HG03378 (cell line): ENCODE measurements at regions not wholly inside any gene's neighbourhood (a gene's known extent, or its start where the extent isn't known, plus 50 kb on each side); places are given as distances from the start of the nearest gene placed in this dataset.

Experiments used
- ATAC-seq: cut with Tn5 transposase; IDR thresholded peaks from one replicate; pipeline ENCODE4 v1.9.1; 2021; ENCODE audit warnings: mild to moderate bottlenecking, moderate library complexity; ENCODE audit not compliant: unreplicated experiment

- ATAC-seq = no peak
These were observed 132.9 kb downstream of the BAMBI start for GRCh38 chr10:28810057-28810870.

DNA sequence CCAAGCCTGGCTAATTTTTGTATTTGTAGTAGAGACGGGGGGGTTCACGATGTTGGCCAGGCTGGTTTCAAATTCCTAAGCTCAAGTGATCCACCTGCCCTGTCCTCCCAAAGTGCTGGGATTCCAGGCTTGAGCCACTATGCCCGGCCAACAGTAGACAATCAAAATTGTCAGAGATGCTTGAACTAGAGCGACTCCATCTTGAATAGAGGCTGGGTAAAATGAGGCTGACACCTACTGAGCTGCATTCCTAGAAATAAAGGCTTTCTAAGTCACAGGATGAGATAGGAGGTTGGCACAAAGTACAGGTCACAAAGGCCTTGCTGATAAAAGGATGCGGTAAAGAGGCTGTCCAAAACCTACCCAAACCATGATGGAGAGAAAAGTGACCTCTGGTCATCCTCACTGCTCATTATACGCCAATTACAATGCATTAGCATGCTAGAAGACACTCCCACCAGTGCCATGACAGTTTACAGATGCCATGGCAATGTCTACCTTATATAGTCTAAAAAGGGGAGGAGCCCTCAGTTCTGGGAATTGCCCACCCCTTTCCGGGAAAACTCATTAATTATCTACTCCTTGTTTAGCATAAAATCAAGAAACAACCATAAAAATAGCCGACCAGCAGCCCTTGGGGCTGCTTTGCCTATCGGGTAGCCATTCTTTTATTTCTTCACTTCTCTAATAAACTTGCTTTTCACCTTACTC is 134.5 kb downstream of the BAMBI start:
- no peak for ATAC-seq

GRCh38 chr10:28812384-28813372 is 135.4 kb downstream of the BAMBI start:
- ATAC-seq = no peak

DNA sequence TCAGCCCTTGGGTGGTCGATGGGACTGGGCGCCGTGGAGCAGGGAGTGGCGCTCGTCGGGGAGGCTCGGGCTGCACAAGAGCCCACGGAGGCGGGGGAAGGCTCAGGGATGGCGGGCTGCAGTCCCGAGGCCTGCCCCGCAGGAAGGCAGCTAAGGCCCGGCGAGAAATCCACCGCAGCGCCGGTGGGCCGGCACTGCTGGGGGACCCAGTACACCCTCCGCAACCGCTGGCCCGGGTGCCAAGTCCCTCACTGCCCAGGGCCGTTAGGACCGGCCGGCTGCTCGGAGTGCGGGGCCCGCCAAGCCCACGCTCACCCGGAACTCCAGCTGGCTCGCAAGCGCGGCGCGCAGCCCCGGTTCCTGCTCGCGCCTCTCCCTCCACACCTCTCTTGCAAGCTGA is 138.4 kb downstream of the BAMBI start:
- no peak for ATAC-seq

- ATAC-seq = no peak
These were observed 145.6 kb downstream of the BAMBI start for GRCh38 chr10:28822719-28823464.

DNA sequence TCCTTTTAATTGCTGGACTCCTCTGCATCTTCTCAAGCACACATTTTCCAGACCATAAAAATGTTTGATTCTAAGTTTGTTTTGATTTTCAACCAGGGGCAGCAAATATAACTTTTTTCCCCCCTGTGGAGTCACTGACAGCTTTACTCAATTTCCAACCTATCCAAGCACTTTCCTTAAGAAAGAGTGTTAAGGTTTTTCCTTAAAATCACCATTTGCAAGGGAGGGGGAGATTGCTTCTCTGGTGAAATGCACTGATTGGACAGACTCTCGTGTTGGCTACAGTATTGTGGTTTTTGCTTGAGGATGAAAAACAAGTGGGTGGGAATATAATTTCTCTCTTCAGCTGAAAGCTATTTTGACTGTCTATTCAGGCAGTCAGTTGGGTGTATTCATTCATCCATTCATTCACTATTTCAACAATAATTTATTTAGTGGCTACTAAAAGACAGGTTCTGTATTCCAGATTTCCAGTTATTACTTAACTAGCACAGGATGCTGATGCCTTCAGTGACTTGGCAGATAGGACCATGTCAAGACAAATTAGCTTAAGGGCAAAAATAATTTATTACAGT is 146.3 kb downstream of the BAMBI start:
- no peak for ATAC-seq

GRCh38 chr10:28833313-28833712 is 156.0 kb downstream of the BAMBI start:
- ATAC-seq = no peak

DNA sequence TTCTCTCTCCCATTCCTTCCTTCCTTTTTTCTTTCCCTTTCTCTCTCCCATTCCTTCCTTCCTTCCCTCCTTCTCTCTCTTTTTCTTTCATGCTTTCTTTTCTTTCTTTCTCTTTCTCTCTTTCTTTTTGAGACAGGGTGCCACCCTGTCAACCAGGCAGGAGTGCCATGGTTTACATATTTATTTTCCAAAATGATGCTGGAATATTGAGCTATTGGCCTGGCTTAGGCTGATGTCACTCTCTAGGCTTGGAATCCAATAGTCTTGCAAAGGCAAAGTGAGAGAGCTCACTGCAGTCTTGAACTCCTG is 159.1 kb downstream of the BAMBI start:
- ATAC-seq = no peak

DNA sequence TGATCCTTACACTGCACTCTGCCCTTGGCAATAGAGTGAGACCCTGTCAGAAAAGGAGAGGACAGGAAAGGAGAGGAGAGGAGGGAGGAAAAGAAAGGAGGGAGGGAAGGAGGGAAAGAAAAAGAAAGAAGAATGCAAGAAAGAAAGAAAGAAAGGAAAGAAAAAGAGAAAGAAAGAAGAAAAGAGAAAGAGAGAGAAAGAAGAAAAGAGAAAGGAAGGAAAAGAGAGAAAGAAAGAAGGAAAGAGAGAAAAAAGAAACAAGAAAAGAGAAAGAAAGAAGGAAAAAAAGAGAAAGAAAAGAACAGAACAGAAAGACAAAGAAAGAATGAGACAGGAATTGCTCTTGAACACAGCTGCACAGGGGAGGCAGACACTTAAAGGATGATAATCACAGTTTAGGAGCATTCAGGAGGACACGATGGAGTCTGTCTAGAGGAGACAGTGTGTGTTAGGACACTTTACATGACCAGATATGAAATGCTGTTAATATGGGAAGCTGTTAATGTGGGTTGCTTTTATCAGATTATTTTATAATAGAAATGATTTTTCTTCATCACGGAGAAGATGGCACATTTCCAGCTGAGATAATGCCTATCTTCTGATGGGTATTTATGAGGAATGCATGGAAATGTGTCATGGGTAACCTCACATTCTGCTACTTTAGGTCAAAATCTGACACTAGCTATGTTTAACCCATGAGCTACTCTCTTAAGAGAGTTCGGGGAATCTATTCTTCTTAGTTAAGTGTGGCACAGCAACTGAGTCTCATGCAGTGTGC is 160.5 kb downstream of the BAMBI start:
- ATAC-seq = no peak

DNA sequence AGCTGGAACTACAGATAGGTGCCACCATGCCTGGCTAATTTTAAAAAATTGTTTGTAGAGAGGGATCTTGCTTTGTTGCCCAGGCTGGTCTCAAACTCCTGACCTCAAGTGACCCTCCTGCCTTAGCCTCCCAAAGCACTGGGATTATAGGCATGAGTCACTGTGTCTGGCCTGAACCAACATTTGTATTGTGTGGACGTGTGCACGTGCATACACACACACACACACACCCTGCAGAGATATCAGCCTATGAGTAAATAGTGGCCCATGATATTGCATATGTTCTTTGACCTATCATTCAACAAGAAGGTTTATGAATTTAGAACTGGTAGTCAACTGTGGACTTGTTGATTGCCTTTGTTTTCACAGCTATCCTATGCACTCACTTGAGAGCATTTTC is 161.6 kb downstream of the BAMBI start:
- ATAC-seq = no peak

DNA sequence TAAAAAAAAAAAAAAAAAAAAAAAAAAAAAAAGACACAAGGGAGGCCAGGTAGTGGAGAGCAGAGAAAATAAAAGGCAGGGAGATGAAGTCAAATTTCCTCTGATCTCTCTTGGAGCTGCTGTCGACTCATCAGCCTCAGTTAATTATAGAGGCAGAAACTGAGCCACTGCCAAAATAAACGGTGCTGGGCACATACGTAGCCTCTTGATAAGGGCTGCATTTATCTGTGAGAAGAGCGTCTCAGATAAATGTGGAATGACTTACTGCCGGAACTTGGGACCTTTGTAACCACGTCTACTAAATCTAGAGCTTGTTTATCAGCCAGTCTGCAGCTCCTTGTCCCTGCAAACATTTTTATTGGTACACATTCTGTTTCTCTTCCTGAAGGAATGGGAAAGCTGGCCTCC is 162.3 kb downstream of the BAMBI start:
- ATAC-seq = no peak

DNA sequence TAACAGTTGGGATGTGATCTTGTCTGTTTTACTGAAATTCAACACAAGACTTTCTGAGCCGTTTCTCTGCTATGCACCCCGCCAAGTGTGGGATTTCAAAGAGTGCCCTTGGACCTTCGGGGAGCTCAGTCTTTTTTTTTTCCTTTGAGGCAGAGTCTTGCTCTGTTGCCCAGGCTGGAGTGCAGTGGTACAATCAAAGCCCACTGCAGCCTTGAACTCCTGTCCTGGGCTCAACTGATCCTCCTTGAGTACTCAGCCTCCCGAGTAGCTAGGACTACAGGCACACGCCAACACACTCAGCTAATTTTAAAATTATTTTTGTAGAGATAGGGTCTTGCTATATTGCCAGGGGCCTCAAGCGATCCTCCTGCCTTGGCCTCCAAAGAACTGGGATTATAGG is 162.9 kb downstream of the BAMBI start:
- ATAC-seq = no peak

GRCh38 chr10:28840971-28841370 is 163.7 kb downstream of the BAMBI start:
- no peak for ATAC-seq

- ATAC-seq = no peak
These were observed 164.3 kb downstream of the BAMBI start for GRCh38 chr10:28841625-28842024.

GRCh38 chr10:28842321-28842720 is 165.0 kb downstream of the BAMBI start:
- no peak for ATAC-seq

GRCh38 chr10:28845009-28845682 is 167.8 kb downstream of the BAMBI start:
- ATAC-seq = no peak

DNA sequence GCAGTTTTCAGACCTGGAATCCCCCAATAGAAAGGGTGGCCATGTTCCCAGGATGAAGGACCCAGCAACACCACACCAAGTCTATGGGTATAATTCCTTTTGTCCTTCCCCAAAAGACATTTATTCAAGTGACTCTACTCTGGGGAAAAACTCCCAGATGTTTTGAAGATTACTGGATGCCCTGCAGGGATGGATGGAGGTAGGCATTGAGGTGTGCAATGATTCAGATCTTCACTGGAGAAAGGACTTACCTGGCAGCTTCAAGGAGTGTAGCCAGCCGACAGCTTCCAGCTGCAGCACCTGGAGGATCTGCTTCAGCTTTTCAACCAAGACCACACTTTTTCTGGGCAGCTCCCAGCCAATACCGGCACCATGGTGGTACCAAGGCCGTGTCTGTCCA is 172.0 kb downstream of the BAMBI start:
- ATAC-seq = no peak

DNA sequence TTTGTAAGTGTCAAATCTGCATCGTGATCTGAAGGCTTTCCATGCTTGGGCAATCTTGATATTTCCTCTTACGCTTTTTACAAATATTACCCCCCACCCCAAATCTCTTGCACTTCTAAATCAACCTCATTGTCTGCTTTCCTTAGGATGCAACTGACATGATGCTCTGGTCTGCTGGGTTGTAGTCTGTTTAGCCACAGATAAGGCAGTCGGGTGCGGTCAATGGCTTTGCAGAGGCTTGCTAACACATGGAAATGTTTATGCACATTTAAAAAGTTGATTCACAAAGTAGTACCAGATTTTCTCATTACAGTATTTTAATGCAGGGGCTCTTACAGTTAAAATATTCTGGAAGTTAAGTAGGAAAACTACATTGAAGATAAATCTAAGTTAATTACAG is 172.5 kb downstream of the BAMBI start:
- no peak for ATAC-seq

DNA sequence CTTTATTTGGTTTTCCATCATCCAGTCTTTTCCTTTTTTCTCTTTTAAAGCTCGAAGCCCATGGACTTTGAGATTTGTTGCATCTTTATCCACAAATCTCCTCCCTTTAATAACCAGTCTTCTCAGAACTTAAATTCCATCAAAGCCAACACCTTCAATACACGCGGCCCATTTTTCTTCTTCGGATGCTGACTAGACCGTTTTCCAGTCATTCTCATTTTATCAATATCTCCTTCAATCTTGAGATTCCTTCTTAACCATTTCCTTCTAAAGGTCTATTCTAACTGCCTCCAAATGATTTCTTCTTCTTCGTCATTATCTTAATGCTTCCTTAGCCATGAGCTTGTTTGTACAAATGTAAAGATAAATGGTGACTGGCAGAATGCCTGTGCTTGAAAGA is 173.5 kb downstream of the BAMBI start:
- ATAC-seq = no peak
